GM19351 (cell line): ENCODE measurements at regions not wholly inside any gene's neighbourhood (a gene's known extent, or its start where the extent isn't known, plus 50 kb on each side); places are given as distances from the start of the nearest gene placed in this dataset.

Source experiments
- ATAC-seq: cut with Tn5 transposase; IDR thresholded peaks from one replicate; pipeline ENCODE4 v1.9.1; 2021; ENCODE audit warnings: mild to moderate bottlenecking, moderate library complexity; ENCODE audit not compliant: unreplicated experiment

DNA sequence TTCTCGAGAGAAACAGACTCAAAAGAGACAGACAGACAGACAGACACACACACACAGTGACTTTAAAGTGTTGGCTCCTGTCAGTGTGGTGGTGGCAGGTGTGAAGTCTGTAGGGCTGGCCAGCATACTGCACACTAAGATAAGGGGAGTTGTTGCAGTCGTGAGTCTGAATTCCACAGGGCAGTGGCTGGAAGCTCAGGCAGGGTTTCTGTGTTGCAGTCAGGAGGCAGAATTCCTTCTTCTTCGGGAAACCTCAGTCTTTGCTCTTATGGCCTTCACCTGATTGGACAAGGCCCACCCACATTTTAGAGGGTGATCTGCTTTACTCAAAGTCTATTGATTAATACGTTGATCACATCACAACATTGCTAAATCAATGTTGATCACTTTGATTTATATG lies 478.4 kb upstream of the HS6ST1 start:
- no peak for ATAC-seq

DNA sequence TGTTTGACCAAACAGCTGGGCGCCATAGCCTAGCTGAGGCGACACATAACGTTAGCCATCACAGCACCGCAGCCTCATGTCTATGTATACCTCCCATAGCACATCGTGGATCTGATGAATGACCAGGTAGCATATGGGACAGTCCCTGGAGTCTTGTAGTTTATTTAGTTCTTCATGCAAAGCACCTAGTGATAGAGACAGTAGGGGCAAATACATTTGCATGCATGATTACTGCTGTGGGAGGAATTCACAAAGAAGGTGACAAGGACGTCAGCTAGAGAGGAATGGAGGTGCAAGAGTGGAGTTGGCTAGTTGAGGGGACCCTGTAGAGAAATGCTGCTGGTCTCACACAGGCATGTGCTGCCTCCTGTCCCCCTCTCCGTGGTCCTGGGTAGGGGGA lies 478.9 kb upstream of the HS6ST1 start:
- ATAC-seq: peak; percentile 63

DNA sequence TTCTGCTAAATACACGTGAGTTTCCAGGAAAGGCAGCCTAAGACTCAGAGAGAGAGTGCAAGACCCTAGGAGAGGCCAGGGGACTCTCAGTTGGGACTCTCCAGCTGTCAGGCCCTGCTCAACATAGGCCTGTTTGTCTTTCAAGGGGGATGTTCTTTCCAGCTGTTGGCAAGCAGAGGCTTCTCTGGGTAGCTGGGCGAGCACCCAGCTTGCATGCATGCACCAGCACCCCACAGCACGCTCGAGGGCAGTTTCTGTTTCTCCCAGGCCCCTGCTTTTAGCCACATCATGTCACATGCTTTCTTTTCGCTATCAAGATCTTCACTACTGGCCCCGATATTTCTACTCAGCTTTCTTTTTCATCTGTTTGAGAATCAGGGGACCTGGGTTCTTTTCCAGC lies 479.3 kb upstream of the HS6ST1 start:
- peak; percentile 89 for ATAC-seq

DNA sequence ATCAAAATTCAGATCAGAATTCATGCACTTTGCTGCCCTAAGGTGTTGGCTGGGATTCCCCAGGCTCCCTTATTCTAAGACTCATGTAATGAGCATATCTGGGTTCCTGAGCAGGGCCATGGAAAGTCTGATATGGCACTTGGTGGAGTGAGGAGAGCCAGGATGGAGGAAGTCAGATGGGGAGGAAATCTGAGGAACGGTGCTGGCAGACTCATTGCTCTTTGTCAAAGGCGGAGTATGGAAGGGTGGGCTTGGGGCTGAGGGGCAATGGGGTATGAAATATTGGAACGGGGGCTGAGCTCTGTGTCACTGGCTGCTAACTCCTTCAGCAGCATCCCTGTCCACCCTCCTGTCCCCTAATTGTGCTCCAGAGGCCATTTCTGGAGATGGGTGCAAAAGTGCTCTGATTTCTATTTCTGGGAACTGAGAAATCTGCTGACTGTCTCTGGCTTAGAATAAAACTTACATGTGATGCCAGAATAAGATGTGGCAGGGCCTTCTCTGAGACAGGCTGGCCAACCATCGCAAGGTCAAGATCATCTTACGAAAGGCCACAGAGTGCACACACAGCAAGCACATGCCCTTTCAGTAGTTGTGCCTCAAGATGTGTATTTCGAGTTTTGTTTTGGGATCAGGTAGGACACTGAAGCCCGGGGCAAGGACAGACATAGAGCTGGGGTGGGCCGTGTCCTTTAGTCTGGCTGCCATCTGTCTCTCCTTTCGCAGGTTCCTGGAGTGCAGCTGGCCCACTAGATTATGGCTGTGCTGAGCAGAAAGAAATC lies 480.0 kb upstream of the HS6ST1 start:
- peak; percentile 0 for ATAC-seq

DNA sequence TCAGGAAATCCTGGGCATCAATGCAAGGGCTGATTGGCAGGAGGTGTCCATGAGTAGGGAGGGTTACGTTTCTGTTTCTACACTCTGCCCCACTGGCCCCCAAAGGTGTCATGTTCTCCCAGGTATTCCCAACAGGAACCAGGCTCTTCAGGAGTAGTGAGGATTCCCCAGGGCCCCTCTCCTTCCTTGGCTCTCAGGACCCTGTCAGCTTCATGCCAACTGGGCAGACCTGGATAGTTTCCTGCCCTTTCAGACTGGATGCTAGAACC lies 480.6 kb upstream of the HS6ST1 start:
- no peak for ATAC-seq

DNA sequence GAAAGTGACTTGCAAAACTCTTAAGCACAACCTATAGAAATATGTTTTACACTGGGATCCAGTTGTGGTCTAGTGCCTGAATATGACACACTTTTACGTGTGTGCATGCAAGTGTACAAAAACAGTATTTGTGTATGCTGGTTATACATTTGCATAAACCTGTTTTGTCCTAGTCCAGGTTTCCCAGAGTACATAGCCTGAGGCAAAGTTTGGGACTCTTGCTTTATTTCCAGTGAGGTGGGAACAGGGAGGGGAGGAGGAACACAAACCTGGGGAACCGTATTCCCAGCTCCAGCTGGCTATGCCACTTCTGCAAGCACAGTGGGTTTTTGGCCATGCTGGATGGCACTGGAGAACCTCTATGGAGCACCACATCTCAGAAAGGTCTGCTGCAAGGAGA lies 481.1 kb upstream of the HS6ST1 start:
- no peak for ATAC-seq

DNA sequence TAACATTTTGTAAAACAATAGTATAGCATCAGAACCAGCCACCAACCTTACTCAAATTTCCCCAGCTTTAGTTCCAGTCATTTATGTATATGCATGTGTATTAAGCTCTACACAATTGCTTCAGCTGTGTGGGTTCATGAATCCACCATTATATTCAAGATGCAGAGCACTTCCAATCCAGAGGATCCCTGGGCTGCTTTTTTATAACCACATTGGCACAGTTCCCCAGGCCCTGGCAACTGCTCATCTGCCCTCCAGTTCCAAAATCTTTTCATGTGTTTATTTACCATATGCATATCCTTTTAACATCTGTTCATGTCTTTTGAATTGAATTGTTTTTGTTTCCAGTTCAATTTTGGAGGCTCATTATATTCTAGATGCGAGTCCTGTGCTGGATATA lies 482.9 kb upstream of the HS6ST1 start:
- ATAC-seq: no peak

DNA sequence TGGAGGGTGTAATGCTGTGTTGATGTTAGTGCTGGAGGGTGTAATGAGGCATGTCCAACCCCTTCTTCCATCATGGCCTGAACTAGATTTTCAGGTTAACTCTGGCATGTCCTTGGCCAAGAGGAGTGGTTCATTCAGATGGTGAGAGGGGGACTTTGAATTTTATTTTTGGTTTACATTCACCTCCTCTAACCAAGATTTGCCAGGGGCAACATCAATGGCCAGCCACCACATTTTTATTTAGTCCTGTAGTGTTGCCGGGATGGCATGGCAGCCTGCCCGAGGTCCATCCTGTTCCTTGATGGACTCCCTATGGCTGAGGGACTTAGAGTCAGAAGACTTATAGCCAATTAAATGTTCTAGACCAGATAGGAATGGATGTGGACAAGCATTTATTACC lies 484.6 kb upstream of the HS6ST1 start:
- ATAC-seq: no peak

DNA sequence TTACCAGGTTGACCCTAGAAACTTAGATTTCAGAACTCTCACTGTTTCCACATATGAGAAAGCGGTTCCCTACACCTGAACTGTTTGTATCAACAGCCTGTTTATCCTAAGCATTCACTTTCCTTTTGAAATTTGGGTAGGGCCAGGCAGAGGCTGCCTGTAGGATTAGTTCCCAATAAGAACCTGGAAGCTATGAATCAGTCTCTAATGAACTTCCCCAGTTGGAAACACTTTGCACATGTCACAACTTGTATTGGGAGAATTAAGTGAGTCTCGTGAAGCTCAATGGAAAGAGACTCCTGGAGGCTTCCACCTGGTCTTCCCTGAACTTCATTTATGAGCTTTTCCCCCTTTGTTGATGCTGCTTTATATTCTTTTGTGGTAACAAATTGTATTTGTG lies 486.6 kb upstream of the HS6ST1 start:
- no peak for ATAC-seq

DNA sequence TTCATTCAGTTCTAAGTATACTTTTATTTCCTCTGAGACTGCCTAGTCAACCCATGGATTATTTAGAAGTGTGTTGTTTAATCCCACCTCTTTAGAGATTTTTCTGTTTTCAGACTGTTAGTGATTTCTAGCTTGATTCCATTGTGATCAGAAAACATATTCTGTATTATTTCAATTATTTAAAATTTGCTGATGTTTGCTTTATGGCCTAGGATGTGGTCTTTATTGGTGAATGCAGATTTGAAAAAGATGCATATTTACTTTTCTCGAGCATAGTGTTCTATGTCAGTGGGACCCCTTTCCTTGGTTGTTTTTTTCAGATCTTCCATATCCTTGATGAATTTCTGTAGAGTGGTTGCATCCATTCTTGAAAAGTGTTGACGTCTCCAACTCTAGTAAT lies 487.2 kb upstream of the HS6ST1 start:
- ATAC-seq: no peak

DNA sequence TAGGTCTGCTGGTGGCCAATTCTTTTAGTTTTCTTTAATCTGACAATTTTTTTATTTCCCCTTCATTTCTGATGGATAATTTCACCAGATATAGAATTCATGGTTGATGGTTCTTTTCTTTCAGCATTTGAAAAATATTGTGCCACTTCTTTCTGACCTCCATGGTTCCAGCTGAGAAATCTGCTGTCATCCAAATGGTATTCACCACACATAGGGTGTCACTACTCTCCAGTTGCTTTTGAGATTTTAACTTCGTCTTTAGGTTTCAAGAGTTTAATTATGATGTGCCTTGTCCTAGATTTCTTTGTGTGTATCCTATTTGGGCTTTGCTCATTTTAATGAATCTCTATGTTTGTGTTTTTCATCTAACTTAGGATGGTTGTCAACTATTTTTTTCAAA lies 488.6 kb upstream of the HS6ST1 start:
- no peak for ATAC-seq

DNA sequence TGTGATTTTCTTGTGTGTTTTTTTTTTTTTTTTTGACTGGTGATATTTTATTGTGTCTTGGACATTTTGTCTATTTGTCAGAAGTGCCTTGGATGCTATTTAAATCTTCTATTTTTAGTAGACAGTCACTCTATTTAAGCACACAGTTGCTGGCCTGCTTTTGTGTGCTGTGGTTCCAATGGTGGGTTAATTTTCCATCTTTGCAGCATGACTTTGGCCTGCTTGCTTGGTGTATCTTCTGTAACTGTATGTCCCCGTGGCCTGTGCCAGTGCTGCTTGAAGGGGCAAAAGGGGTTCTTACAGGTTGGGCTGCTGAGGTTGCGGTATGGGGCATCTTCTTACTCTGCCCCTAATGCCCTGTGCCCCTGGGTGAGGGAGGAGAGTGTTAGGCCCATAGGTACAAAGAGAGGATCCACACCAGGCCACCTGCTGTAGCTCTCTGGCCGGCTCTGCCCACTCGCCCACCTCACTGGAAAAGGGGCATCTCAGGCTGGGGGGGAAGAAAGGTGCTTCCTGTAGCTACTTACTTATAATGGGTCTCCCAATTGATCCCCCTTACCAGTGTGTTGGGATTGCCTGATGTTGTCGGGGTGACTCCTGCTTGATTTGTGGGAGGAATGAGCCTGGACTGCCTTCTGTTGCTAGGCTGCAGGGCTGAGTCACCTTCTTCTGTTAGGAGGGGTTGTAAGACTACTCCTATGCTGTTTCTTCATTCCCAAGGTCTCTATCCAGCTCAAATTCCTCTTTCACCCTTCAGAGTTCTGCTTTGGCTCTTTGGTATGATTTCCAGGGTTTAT lies 490.0 kb upstream of the HS6ST1 start:
- ATAC-seq: no peak

DNA sequence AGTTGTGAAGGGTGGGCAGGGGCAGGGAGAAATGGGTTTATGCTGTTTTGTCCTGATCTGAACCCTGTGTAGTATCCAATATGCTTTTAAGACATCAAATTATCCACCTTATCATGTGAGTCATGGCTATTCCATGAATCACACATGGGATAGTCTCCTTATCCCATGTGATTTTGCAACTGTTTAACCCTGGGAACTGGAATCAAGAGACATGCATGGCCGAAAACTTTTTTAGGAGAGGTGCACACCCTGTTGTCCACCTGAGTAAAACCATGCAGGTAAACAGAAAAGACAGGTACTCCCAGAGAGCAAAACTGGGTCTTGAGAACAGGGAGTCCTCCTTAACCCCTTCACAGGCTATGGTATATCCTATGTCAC lies 490.6 kb upstream of the HS6ST1 start:
- ATAC-seq: no peak

DNA sequence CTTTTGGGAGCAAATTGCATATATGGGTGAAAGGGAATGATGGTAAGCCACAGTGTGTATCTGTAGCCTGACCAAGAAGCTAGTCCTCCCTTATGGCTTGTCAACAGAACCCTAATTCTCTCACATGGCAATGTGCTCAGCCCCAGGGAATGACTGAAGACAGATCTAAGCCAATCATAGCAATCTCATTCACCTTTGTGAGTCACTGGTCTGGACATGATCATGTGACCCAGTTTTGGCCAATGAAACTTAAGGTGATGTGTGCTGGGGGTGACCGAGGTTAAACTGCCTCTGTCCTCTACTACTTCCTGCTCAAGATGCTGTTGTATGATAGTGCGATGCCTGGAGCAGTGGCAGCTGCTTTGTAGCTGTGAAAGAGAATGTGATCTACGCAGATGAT lies 491.2 kb upstream of the HS6ST1 start:
- ATAC-seq: no peak

DNA sequence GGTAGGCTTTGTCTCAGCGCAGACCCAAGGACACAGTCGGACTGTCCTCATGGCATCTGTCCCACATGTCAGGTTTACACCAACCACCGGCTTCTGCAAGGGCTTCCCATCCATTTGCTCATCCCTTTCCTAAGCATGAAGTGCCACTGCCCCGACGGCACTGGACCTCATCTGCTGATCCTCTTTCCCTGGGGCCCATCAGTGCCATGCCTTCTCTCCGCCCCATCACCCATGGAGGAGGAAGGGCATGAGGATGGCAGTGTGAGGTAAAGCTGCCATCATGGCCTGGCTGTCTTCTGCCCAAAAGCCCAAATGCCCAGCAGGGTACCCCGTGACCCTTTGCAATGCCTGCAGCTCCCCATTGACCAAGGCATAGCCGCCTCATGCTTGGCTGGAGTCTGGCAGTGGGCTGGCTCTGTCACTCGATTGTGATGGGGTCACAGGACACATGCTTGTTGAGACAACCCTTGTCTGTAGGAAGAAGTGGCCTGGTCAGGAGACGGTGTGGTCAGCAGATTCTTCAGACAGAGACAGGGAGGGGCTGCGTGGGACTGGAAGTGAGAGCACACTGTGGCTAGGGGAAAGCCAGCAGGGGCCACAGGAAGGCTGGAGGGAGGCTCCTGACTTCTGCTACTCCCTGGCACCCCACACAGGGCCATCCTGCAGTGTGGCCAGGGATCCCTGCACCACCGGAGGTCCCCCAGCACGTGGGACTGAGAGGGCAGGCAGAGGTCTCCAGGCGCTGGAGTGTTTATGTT lies 493.7 kb upstream of the HS6ST1 start:
- ATAC-seq: no peak

DNA sequence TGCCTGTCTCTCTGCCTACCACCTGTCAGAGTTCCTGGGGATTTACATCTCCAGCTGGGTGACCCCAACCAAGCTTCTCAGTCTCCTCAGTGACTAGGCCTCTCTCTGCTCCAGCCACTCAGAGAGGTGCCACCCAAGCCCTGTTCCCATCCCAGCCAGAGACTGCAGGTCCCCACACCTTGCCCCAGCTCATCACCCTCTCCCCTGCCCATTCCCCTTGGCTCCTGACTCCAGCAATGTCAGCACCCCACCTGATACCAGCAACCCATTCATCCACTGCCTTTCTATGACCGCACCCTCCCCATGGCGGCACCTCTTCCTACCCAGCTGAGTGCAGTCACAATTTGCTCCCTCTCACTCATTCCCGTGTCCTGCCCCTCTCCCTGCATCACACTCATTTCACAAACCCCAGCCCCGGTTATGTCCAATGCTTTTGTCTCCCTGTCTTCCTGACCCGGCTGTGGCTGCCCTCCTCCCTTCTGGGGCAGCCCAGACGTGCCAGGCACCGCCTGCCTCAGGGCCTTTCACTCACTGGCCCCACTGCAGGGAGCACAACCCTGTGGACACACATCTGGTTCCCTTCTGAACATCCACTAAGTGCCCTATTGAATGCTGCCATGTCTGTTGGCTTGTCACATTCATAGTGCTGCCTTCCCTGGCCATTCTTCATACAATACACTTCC lies 494.8 kb upstream of the HS6ST1 start:
- ATAC-seq: no peak

DNA sequence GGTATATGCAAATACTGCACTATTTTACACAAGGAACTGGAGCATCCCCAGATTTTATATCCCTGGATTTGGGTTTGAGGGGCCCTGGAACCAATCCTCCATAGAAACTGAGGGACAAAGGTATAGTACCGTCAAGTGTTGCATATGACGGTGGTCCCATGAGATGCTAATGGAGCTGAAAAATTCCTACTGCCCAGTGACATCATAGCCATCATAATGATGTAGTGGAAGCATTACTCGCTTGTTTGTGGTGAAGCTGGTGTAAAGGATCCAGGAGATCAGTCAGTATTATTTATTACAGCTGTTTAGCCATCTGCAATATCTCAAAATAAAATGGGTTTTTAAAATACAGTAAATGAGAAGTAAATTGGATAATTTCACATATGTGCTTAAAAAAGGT lies 496.6 kb upstream of the HS6ST1 start:
- ATAC-seq: no peak

DNA sequence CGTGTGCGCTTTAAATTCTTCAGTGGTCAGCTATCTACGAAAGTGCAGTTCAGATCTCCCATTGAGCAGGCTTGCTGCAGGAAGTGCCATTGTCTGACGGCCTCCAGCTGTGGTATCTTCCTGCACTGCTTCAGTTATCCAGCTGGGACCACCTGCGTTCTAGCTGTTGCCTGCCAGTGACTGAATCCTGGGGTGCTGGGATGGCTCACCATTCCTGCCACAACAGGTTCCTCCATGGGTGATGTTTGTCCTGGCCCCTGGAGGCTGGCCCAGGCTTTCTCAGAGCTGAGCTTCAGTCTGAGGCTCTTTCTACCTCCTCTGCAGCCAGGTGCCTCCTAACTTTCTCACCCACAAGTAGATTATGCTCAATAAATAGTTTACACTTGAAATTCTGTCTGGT lies 498.5 kb upstream of the HS6ST1 start:
- ATAC-seq: no peak

DNA sequence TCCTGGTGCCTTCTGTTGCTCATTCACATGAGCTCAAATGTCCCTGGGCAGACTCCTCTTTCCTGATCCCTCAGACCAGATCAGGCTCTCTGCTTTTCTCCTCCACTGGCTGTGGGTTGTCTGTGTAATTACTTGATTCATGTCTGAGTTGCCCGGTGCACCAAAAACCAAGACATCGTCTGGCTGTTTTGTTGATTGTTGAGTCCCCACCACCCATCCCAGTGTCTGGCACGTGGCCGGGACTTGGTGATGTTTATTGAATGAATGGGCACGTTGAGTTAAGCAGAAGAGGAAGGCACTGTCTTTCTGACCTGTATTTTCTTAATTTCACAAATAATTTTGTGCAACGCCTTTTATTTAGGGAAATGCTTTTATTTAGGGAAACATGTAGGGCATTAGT lies 499.1 kb upstream of the HS6ST1 start:
- ATAC-seq: no peak

DNA sequence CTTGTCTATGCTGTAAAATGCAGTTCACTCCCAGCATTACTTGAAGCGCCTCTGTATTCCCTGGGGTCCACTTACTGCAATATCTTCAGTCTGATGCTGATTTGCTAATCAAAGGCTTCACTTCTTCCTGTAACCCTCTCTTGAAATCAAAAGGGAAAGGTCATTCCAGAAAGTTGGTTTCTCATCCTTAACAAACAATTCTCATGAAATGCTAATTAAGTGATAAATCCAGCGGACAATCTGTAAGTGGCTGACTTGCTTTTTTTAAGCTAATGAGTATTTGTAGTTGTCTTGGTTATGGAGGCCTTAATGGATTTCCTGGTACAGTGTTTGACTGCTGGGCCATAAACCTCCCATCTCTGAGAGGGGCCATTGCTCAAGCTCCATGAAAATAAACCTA lies 499.6 kb upstream of the HS6ST1 start:
- no peak for ATAC-seq

DNA sequence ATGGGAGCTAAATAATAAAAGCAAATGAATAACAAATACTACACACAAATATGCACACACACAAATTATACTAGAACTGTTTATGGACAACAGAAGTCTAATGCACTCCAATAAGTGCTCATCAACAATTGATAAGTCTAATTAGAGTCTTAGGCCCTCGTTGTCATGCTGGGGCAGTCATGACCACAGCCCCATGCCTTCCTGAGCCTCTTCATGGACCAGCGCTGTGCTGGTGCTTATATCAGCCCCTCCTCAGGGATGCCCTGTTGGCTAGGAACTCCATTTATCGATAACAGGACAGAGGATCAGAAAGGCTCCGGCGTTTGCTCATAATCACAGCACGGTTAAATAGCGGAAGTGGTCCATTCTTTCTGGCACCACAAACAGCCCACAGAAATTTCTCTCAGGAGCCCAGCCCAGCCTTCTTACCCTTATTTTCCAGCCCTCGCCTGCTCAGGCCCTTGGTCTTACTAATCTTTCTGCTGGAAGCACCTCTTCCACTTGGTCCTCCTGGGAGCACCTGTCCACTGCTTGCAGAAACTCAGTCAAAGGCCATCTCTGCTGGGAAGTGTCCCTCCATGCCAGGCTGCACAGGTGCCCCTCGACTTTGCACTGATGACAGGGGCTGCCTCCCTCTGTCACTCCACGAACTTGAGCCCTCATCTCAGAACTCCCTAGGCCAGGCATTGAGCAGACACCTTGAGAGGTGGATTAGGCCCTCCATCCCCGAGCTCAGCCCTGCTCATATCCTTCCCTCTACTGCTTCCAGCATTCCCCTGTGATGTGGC lies 500.2 kb upstream of the HS6ST1 start:
- no peak for ATAC-seq
